OCI-M1 (cell line): ENCODE measurements at regions not wholly inside any gene's neighbourhood (a gene's known extent, or its start where the extent isn't known, plus 50 kb on each side); places are given as distances from the start of the nearest gene placed in this dataset.

ENCODE experiments used
- DNase-seq: peaks from one replicate; lab custom pipeline; 2025; lab: John Stamatoyannopoulos, UW

DNA sequence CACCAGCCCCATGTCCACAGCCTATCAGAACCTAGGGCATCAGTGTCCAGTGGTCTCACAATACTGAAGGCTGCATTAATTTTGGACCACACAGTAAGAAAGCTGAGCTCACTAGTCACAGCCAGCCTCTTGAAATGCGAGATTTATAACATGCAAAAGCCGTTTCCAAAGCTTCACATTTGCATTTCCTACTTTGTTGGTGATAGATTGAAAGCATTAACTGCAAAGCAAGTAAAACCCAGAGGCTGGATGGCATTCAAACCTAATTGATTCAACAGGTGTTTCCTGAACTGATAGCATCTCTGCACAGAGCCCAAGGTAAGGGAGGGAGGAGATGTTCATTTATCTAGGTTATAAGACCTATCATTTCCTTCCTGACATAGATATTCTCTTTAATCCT lies 410.1 kb downstream of the OMA1 start:
- DNase-seq: no peak

DNA sequence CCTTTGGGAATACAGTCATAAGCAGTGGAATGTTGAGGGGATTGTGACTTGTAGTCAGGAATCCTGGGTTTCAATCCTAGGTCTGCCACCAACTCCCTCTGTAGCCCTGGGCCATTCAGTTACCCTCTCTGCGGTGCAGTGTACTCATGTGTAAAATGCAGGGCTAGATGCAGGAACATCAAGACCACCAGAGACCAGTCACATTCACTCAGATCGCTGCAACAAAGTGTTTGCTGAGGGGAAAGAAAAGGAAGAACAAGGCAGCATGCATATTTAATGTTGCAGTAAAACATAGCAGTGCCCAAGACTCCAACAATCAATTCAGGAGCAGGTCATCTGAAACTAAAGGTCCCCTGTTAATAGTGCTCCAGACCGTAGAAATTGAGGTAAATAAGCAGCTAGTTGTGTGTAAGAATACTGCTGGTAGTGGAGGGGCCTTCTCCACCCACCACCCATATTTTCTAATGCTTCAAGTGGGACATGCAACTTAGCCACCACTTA lies 410.7 kb downstream of the OMA1 start:
- no peak for DNase-seq

DNA sequence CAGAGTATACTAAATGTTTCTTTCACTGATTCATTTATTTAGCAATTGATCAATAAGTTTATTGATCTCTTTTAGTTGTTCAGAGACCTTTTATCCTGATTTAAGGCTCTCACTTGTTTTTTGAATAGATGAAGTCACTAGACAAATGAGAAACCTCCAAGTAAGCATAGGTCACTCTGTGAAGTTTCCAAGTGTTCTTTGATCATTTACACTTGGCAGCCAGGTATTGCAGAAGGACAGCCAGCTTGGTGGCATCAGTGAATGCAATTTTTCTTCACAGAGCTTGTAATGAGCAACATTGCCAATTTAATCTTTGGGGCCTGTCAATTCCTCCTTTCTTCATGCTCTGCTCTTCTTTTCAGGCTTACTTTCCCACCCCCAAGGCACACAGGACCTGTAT lies 413.0 kb downstream of the OMA1 start:
- no peak for DNase-seq

DNA sequence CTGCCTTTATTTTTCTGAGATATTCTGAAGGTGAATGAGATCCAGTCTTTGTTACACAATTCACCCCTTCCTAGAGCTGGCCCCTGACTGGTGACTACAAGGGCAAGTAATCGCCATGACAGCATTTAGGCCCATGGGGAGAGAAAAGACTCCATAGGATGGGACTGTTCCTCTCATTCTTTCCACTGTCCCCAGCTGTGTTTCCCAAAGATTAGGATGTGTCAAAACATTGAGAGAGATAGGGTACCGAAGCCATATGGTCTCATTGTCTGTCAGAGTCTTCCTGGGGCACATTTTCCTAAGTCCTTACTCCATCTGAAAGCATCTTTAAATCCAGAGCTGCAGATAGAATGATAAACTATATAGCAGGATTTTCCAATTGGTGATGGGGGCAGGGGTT lies 423.5 kb downstream of the OMA1 start:
- no peak for DNase-seq

DNA sequence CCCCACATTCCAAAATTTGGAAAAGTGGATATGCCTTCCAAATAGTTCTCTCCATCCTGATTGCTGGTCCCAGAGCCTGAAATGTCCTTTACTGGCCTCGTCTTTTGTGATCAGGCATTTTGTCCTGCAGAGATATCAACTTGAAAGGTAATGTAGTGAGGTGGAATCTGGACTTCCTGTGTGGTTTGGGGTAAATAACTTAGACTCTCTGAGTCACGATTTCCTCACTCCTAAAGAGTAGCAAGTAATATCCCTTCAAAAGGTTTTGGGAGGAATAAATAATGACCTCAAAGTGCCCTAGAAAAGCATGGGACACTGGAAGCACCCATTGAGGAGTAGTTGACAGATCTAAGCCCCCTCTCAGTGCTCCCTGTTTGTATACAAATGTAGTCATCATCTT lies 426.6 kb downstream of the OMA1 start:
- no peak for DNase-seq

DNA sequence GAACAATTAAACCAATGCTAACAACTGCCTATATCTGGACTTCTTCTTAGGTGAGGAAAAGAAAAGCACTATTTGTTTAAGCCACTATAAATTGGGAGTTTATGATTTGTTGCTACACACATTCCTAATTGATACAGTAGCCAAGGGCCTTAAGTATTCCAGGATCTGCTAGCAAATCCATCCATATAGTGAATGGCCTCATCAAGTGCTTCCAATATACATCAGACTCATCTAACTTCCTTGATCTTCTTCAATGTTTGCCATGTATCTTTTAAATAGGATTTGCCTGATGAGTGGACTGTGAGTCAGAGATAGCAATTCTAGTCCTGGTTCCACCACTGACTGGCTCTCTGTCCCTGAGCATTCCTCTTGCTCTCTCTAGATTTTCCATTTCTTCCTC lies 430.2 kb downstream of the OMA1 start:
- DNase-seq: no peak

DNA sequence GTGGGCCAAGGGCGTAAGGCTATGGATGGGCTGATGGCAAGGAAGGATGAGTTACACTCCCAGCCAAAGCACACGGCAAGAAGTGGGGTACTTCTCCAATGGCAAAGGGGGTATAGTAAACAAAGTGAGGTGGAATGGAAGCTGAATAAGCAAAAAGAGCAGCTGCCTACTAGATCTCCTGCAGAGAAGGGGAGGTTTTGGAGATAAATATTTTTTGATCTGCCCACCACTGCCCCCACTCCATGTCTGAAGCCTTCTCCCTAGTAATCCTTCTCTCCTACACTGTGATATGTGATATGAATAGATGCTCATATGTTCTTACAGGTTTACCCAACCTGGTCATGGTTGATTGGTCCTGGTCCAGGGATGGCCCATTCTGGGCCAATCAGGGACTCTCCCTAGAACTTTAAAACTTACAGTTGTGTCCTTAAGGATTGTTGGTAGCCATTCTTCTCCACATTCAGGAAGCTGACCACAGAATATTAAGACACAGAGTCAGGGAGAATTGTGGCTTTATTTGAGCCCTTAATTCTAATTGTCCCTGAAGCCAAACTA lies 436.8 kb downstream of the OMA1 start:
- DNase-seq: no peak

DNA sequence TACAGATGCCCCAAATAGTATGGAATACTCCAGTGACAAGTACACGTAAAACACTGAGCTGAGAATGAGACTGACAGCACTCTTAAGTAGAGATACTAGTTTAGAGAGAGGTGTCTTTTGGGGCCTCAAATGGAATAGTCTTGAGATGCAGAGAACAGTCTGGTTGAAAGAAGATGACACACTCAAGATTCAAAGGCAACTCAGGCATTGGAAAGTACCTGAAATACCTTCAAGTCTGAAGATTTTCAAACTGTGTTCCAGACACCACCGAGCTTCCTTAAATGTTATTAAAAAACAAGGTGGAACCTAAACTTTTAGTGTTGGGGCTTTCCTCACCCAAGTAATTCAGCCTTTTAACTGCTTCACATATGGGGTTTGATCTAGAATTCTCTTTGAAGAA lies 437.7 kb downstream of the OMA1 start:
- no peak for DNase-seq

DNA sequence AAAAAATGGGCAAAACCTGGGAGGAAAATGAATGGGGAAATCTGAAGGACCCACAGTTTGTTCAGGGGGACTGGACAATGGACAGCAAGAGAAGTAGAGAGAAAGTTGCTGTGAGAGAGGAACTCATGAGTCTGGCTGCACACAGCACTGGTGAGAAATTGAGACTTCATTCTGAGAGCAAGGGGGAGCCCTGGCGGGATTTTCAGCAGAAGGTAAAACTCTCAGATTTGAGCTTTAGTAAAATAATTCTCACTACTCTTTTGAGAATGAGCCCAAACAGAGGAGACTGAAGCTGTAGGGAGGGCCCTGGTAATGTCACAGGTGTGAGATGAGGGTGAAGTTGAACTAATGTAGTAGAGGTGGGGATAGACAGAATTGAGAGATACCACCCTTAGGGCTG lies 438.6 kb downstream of the OMA1 start:
- DNase-seq: no peak

DNA sequence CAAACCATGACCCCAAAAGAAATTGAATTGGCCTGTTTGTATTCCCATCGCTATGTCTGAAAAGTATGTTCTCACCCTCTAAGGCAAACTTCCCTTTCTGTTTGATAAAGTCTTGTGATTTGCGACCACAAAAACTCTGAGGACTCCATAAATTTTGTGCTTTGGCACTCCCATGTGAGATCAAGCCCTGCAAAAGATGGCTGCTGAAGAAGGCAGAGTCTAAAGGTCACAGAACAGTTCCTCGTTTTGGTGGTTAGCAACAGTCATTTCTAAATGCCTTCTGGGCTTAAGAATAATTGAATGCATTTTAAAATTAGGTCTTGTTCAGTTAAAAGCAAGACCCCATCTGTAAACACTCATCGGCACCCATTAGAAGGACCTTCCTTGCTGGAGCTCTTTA lies 441.6 kb downstream of the OMA1 start:
- DNase-seq: peak; percentile 78

DNA sequence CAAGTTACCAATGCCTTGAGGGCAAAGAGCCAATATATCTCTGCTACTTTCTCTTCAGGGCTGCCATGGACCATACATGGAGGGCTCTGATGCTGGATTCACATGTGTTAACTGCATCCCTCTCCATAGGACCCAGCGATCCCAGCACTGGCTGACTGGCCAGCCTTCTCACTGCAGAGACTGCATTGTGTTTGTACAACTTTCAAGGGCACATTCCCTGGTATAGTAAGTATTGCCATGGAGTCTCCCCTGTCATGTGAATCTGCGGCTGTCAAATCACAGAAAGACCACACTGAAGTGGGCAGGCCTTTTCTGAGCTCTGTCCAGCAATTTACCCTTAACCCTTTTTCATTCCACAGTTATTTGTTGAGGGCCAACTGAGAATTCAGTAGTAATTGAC lies 449.8 kb downstream of the OMA1 start:
- DNase-seq: no peak

DNA sequence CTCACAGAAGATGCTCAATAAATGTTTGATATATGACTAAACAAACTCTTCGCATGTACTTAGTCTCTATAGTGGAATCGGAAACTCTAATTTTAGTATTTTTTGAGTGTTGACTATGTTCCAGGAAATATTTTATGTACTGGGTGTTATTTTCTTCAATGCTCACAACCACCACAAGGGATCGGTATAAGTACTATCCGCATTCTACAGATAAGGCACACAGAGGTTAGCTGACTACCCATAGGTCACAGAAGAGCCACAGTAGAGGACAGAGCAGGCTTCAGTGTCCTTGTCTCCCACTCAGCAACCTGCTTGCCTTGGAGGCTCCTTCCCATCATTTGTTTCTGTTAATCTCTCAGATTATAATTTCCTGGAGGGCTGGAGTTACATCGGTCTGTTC lies 451.3 kb downstream of the OMA1 start:
- no peak for DNase-seq

DNA sequence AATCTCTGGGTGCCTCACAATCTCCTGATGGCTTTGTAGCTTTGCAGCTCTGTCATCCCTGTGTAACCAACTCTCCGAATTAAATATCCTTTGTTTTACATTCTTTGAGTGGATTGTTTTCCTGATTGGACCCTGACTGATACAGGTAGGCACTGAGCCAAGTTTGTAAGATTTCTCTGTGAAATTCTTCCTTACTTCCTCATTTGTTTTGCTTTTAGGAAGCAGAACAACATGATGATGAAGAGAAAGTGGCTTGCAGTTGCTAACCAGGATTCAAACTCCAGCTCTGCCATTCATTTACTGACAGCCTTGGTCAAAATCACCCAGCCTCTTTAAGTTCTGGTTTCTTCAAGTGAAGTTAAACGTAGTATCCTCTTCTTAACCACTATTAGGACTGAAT lies 452.3 kb downstream of the OMA1 start:
- peak; percentile 26 for DNase-seq

DNA sequence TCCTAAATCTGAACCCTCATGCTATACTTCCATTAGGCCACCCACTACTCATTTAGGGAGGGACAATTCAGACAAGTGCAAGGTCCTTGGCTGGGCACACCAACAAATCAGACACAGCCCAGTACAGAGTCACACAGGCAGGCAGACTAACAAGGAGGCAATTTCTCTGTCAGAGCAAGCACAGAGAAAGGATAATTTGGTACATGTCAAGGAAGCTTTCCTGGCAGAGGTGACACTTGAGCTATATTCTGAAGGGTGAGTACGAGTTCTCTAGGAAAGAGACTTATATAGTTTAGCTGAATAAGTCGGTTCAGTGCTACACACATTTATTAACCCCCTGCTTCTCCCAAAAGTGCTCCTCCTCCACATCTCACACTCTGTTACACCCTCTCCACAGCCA lies 455.9 kb downstream of the OMA1 start:
- no peak for DNase-seq

DNA sequence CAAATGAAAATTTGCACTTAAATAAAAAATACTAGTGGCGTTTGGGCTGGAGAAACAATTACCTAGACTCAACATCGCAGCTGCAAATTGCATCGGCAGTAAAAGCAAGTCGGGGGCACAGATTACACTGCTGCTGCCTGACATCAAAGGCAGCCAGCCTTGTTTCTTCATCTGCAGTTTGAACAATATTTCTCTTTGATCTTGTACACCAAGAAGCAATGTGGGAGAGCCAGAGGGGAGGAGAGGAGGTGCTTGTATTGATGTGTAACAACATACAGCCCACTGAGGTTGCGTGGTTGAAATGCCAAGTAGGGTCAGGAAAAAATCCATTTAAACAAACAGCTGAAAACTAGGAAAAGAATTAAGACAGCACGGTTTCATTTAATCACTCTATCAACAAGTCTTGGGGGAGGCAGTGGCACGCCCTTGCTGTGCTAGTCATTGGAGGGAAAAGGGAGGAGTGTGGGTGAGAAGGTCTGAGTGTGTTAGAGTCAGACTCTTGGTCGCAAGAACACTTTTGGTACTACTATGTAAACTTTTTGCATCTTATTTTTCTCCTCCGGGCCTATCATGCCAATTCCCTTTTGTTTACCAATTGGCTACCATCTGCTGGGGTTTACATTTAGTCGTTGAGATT lies 456.5 kb downstream of the OMA1 start:
- DNase-seq: no peak

DNA sequence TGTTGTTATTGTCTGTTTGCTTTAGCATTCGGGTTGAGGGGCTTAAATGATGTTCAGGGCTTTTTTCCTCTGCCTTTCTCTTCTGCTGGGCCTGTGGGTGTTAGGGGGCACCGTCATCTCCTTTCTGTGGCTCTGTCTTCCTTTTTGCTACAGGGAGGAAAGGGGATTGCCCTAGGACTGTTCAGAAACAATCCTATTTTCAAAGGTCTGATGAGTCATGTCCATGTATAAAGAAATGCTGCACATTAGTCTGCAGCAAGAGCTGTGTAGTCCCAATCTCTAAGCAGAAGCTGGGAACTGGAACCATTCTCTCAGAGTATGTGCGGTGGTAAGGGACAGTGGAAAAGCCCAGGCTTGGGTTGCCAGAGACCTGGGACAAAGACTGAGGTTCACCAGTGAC lies 462.3 kb downstream of the OMA1 start:
- DNase-seq: no peak

DNA sequence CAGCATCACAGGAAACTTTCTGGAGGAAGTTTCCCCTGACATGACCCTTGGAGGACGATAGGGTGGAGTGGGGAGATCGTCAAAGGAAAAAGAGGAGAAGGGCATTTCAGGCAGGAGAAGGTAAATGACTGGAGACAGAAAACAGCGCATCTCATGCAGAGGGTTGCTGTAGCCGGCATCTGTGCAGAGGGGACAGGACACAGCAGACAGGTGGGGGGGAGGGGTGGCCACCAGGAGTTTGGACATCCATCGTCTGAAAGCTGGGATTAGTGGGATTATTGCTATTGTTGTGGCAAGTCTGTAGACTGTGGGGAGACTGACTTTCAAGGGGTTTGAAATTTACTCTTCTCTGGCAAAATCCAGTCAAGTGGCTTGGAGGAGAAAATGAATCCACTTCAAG lies 463.9 kb downstream of the OMA1 start:
- DNase-seq: no peak

DNA sequence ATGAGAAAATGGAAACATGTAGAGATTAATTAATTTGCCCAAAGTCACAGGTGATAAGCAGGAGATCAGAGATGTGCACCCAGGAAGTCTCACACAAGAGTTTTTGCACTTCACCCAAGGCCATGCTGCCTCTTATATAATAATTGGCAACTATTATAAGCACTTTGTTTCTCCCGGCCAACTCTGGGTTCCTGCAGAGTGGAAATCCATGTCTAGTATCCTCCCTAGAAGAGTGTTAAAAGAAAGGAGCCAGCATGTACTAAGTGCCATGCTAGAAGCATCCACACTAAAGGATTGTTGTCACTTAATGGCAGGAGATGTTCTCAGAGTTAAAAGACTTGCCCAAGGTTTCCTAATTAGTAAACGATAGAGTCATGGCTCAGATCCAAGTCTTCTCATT lies 470.3 kb downstream of the OMA1 start:
- no peak for DNase-seq

DNA sequence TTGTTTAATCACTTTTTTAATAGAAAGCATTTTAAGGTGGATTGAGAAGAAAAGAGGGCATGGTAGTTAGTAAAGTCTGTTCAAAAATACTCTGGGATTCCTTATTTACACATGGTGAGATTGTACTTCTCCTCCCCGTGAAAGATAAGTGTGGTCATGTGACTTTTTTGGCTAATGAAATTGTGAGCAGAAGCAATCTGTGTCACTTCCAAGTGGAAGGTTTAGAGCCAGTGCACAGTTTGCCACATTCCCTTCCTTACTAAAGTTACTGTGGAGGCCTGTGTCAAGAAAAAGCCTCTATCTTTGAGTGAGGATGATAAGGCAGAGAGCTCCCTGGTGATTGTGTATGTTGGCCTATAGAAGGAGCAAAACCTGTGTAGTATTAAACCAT lies 471.3 kb downstream of the OMA1 start:
- no peak for DNase-seq

DNA sequence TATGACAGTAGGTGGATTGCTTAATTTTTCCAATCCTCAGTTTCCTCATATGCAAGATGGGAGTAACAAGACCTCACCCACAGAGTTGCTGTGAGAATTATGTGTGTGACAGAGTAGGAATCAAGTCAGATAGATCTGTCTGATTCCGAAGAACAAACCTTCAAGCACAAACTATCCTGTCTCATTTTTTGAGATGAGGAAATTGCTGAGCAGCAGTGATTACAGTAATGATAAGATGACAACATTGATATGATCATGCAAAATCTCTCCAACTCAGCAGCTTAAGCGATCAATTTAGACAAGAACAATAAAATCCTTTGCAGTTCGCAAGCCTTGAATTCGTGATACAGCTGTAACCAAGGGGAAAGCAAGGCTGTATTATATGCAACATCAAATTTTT lies 474.1 kb downstream of the OMA1 start:
- DNase-seq: no peak

DNA sequence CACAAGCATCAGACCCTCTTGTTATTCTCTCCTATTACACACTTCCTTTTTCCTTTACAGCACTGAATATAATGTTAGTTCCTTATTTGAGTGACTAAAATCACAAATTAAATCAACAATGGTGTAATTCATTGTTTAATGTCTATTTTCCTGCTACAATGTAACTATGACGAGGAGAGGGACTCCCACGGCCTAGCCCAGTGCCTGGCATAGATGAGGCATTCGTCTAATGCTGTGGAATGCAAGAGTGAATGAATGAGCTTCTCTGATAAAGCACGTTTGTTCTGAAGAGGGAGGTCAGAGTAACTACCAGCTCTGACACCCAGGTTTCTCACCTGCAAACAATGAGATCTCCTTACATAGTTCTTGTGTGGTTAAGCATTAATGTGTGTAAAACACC lies 479.4 kb downstream of the OMA1 start:
- no peak for DNase-seq

DNA sequence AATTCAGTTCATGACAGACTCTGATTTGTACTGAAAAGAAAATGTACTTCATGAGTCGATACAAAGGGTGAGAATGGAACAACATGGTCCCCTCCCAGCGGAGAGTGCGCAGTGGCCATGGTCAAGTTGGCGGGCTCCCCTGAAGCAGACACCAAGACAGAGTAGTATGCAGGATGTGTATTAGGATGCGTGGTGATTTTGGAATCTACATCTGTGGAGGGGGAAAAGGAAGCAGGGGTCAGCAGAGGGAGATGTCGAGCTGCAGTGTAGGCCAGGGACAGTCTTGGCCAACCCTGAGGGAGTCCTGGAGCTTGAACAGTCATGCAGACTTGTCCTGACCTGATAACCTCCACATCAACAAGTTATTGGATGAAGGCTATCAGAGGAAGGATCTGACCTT lies 481.0 kb downstream of the OMA1 start:
- peak; percentile 2 for DNase-seq

DNA sequence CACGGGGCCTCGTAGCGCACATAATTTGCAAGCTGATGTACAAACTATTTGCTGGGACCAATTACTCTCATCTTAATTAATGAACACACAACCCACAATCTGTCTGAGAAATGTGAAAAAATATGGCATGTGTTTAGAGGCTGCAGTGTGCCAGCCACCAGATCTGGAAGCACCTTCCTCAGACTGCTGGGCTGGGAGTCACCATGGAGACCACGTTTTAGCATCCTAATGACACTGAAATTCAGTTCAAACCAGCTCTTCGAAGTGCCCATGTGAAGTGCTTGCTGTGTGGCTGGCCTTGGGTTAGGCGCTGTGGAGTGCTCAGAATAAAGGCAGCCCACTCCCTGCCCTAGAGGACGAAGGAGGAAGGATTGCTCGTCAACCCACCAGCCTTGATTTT lies 482.4 kb downstream of the OMA1 start:
- no peak for DNase-seq

DNA sequence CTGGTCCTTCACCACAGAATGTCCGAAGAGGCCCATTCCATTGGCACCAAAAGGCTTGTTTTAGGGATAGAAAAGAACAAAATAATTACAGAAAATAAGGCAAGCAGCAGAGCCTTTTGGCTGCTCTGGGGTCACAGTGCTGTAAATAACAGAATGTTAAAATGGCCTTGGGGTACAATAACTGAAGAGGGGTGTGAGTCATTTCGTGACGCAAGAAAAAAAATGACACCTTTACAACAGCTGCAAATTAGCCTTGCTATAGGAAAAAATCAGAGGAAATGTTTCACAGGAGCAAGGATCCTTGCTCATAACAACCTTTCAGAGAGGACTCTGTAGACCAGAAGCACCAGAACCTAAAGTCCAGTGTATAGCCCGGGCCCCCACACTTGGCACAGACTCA lies 483.4 kb downstream of the OMA1 start:
- no peak for DNase-seq
